GM19351 (cell line): ENCODE measurements at regions not wholly inside any gene's neighbourhood (a gene's known extent, or its start where the extent isn't known, plus 50 kb on each side); places are given as distances from the start of the nearest gene placed in this dataset.

Source experiments
- ATAC-seq: cut with Tn5 transposase; IDR thresholded peaks from one replicate; pipeline ENCODE4 v1.9.1; 2021; ENCODE audit warnings: mild to moderate bottlenecking, moderate library complexity; ENCODE audit not compliant: unreplicated experiment

- ATAC-seq: no peak
These were observed 144.7 kb downstream of the QRSL1 start for GRCh38 chr6:106773996-106774629.

GRCh38 chr6:106773522-106773921 is 144.1 kb downstream of the QRSL1 start:
- ATAC-seq: no peak

- no peak for ATAC-seq
These were observed 143.1 kb downstream of the QRSL1 start for GRCh38 chr6:106772270-106773142.

- ATAC-seq: no peak
These were observed 142.4 kb downstream of the QRSL1 start for GRCh38 chr6:106771822-106772221.

- no peak for ATAC-seq
These were observed 141.3 kb downstream of the QRSL1 start for GRCh38 chr6:106770663-106771062.

GRCh38 chr6:106770081-106770480 is 140.7 kb downstream of the QRSL1 start:
- ATAC-seq: no peak

GRCh38 chr6:106767271-106767670 is 137.9 kb downstream of the QRSL1 start:
- ATAC-seq: no peak

- no peak for ATAC-seq
These were observed 136.8 kb downstream of the QRSL1 start for GRCh38 chr6:106766201-106766600.

- no peak for ATAC-seq
These were observed 136.1 kb downstream of the QRSL1 start for GRCh38 chr6:106765496-106765895.

GRCh38 chr6:106764353-106764980 is 135.1 kb downstream of the QRSL1 start:
- no peak for ATAC-seq

- no peak for ATAC-seq
These were observed 134.0 kb downstream of the QRSL1 start for GRCh38 chr6:106763361-106763760.

- no peak for ATAC-seq
These were observed 131.8 kb downstream of the QRSL1 start for GRCh38 chr6:106761160-106761559.

- no peak for ATAC-seq
These were observed 129.7 kb downstream of the QRSL1 start for GRCh38 chr6:106759112-106759511.

- ATAC-seq: no peak
These were observed 128.5 kb downstream of the QRSL1 start for GRCh38 chr6:106757722-106758467.

GRCh38 chr6:106757267-106757666 is 127.9 kb downstream of the QRSL1 start:
- no peak for ATAC-seq

GRCh38 chr6:106754215-106754614 is 124.8 kb downstream of the QRSL1 start:
- no peak for ATAC-seq

- no peak for ATAC-seq
These were observed 123.3 kb downstream of the QRSL1 start for GRCh38 chr6:106752641-106753040.

GRCh38 chr6:106751501-106752252 is 122.3 kb downstream of the QRSL1 start:
- ATAC-seq: no peak

- ATAC-seq: no peak
These were observed 121.6 kb downstream of the QRSL1 start for GRCh38 chr6:106750946-106751345.

GRCh38 chr6:106750142-106750918 is 121.0 kb downstream of the QRSL1 start:
- no peak for ATAC-seq
